ENCODE measurements at regions not wholly inside any gene's neighbourhood (a gene's known extent, or its start where the extent isn't known, plus 50 kb on each side); places are given as distances from the start of the nearest gene placed in this dataset.

DNA sequence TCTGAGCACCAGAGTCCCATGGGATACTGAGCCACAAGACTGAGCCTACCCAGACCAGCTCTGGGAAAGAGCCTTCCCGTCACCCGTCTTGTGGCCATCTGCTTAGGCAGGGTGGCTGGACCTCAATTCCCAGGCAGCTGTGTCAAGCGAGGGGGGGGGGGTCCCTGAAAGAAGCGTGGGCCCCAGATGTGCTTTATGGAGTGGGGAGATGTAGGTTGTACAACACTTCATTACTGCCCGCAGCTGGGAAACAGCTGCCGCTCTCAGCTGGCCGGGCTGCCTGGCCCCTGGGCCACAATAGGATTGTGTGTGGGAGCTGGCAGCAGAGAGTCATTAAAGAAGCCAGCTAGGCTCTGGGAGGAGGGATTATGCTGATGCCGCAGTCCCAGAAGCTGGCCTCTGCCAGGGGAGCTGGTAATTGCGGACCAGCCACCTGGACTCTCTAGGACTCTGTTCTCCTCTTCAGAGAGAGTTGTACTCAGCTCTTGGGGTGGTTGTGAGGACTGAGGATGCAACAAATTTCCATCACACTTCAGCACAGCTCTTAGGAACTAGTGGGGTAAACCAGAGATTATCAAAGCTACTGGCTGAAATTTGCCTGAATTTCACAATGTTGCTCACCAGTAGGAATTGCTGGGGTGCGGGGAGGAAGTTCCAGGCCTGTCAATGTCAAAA, 145.4 kb downstream of the GADD45G start:
- Histone ChIP-seq H3K4me2 (ENCODE audit: control insufficient read depth, insufficient read depth) (no peak overlapping the region), H3K9me3 (replicated peaks; ENCODE audit: control insufficient read depth, insufficient read depth, low read length) (no peaks in the 10 kb centered on the region), H3K9ac (ENCODE audit: control insufficient read depth, insufficient read depth, low read length) (no peak overlapping the region), H3K27me3 (replicated peaks in 1 of 2; ENCODE audit: control insufficient read depth in 2 of 2, insufficient read depth in 2 of 2, low read length in 1 of 2) (no peaks in the 10 kb centered on the region), H3K4me1 (ENCODE audit: control insufficient read depth, insufficient read depth, low read length) (peaks cover 7% of the 10 kb centered on the region), H4K20me1 (ENCODE audit: control insufficient read depth, insufficient read depth) (no peaks in the 10 kb centered on the region), H3K27ac (ENCODE audit: control insufficient read depth, insufficient read depth) (no peak overlapping the region), H3K79me2 (ENCODE audit: control insufficient read depth, insufficient read depth, low read length) (no peaks in the 10 kb centered on the region), H2AFZ (ENCODE audit: control insufficient read depth, low read depth, low read length) (no peak overlapping the region), H3K36me3 (ENCODE audit: control insufficient read depth in 2 of 2, insufficient read depth in 2 of 2, low read length in 1 of 2) (no peaks in the 10 kb centered on the region), H3K4me3 (no peak overlapping the region)
- ChIA-PET POLR2A (interaction anchor here (1.1 kb wide), 1 partner anchor 77 kb away, joined by 4 read pairs; no protein-coding TSS in a partner anchor), CTCF (interaction anchor here (1.0 to 1.5 kb wide), 7 partner anchors 21 to 351 kb away, joined by 3 to 4 read pairs (median 3); no protein-coding TSS in a partner anchor), RAD21 (ENCODE audit: unreplicated experiment) (interaction anchor here (0.8 to 2.3 kb wide), 6 partner anchors 13 to 147 kb away, joined by 3 to 7 read pairs (median 4); no protein-coding TSS in a partner anchor), SMC1A (ENCODE audit: uncharacterized antibody, unreplicated experiment) (interaction anchor here (0.7 to 1.9 kb wide), 8 partner anchors 45 to 1034 kb away, joined by 3 to 8 read pairs (median 4); no protein-coding TSS in a partner anchor)
- intact Hi-C loops (cut with micrococcal nuclease; ENCODE audit: unreplicated experiment) = no loop called here
- DNase-seq (ENCODE audit: low read depth, low spot score) = no peak
- WGBS (ENCODE audit: insufficient coverage, insufficient replicate concordance, low lambda C conversion rate, missing lambda C conversion rate) = 67% methylated on average over 9 of the region's 10 CpGs
- TF ChIP-seq, protein P1, sequence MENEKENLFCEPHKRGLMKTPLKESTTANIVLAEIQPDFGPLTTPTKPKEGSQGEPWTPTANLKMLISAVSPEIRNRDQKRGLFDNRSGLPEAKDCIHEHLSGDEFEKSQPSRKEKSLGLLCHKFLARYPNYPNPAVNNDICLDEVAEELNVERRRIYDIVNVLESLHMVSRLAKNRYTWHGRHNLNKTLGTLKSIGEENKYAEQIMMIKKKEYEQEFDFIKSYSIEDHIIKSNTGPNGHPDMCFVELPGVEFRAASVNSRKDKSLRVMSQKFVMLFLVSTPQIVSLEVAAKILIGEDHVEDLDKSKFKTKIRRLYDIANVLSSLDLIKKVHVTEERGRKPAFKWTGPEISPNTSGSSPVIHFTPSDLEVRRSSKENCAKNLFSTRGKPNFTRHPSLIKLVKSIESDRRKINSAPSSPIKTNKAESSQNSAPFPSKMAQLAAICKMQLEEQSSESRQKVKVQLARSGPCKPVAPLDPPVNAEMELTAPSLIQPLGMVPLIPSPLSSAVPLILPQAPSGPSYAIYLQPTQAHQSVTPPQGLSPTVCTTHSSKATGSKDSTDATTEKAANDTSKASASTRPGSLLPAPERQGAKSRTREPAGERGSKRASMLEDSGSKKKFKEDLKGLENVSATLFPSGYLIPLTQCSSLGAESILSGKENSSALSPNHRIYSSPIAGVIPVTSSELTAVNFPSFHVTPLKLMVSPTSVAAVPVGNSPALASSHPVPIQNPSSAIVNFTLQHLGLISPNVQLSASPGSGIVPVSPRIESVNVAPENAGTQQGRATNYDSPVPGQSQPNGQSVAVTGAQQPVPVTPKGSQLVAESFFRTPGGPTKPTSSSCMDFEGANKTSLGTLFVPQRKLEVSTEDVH (IDR thresholded peaks at IDR 0.05; ENCODE audit: low read depth, partially characterized antibody) = no peak
- TF ChIP-seq, protein P2, sequence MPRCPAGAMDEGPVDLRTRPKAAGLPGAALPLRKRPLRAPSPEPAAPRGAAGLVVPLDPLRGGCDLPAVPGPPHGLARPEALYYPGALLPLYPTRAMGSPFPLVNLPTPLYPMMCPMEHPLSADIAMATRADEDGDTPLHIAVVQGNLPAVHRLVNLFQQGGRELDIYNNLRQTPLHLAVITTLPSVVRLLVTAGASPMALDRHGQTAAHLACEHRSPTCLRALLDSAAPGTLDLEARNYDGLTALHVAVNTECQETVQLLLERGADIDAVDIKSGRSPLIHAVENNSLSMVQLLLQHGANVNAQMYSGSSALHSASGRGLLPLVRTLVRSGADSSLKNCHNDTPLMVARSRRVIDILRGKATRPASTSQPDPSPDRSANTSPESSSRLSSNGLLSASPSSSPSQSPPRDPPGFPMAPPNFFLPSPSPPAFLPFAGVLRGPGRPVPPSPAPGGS (IDR thresholded peaks at IDR 0.05; ENCODE audit: borderline replicate concordance, insufficient read depth, low read depth, low read length, poor library complexity, severe bottlenecking) = no peak
- no peak for FAIRE-seq
- in situ Hi-C loops (cut with MboI) = no loop called here
- no peak for ATAC-seq
- no TSS peak for BruUV-seq (replicated peaks)
